ENCODE measurements at regions not wholly inside any gene's neighbourhood (a gene's known extent, or its start where the extent isn't known, plus 50 kb on each side); places are given as distances from the start of the nearest gene placed in this dataset.

- H3K27me3 ChIP-seq (ENCODE audit: control insufficient read depth in 3 of 3, insufficient read depth in 3 of 3, low read length in 2 of 3), result no peaks in the 10 kb centered on the region
- WGBS, 2 donors, result 78 to 85% methylated on average over 2 of the region's 2 CpGs
These were observed 706.4 kb downstream of the SORCS3 start for GRCh38 chr10:105347487-105347886.

GRCh38 chr10:105342606-105343005 is 701.5 kb downstream of the SORCS3 start:
- Histone ChIP-seq H3K27me3 (ENCODE audit: control insufficient read depth in 3 of 3, insufficient read depth in 3 of 3, low read length in 2 of 3) (no peaks in the 10 kb centered on the region), H3K9me3 (ENCODE audit: control insufficient read depth in 4 of 4, insufficient read depth in 3 of 4, low read length in 3 of 4) (peaks cover 0 to 3% (median 0%) of the 10 kb centered on the region in 4 donors), H3K9ac (ENCODE audit: insufficient read depth in 1 of 2, low read length in 2 of 2) (no peak overlapping the region), H3K4me1 (ENCODE audit: control insufficient read depth in 5 of 5, insufficient read depth in 5 of 5, low read length in 5 of 5) (no peaks in the 10 kb centered on the region), H3K4me3 (no peak overlapping the region), H3K36me3 (ENCODE audit: control insufficient read depth in 4 of 4, insufficient read depth in 4 of 4, low read length in 4 of 4) (no peaks in the 10 kb centered on the region), H3K27ac (ENCODE audit: low read depth in 1 of 2, low read length in 1 of 2) (no peak overlapping the region)
- TF ChIP-seq, protein P1, sequence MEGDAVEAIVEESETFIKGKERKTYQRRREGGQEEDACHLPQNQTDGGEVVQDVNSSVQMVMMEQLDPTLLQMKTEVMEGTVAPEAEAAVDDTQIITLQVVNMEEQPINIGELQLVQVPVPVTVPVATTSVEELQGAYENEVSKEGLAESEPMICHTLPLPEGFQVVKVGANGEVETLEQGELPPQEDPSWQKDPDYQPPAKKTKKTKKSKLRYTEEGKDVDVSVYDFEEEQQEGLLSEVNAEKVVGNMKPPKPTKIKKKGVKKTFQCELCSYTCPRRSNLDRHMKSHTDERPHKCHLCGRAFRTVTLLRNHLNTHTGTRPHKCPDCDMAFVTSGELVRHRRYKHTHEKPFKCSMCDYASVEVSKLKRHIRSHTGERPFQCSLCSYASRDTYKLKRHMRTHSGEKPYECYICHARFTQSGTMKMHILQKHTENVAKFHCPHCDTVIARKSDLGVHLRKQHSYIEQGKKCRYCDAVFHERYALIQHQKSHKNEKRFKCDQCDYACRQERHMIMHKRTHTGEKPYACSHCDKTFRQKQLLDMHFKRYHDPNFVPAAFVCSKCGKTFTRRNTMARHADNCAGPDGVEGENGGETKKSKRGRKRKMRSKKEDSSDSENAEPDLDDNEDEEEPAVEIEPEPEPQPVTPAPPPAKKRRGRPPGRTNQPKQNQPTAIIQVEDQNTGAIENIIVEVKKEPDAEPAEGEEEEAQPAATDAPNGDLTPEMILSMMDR (IDR thresholded peaks at IDR 0.05; ENCODE audit: control extremely low read depth, extremely low read depth), result no peak
- 44 to 81% methylated on average over 4 of the region's 4 CpGs for WGBS, 2 donors
- no peak for DNase-seq
- ATAC-seq (ENCODE audit: insufficient read depth, low FRiP score), result no peak

More at GRCh38 chr10:105347487-105347886, 706.4 kb downstream of the SORCS3 start:
- Histone ChIP-seq H3K4me3 (no peak overlapping the region), H3K27ac (ENCODE audit: low read depth in 1 of 2, low read length in 1 of 2) (no peak overlapping the region), H3K36me3 (ENCODE audit: control insufficient read depth in 4 of 4, insufficient read depth in 4 of 4, low read length in 4 of 4) (no peaks in the 10 kb centered on the region), H3K9me3 (ENCODE audit: control insufficient read depth in 4 of 4, insufficient read depth in 3 of 4, low read length in 3 of 4) (no peaks in the 10 kb centered on the region), H3K4me1 (ENCODE audit: control insufficient read depth in 5 of 5, insufficient read depth in 5 of 5, low read length in 5 of 5) (no peaks in the 10 kb centered on the region), H3K9ac (ENCODE audit: insufficient read depth in 1 of 2, low read length in 2 of 2) (no peak overlapping the region)
- ATAC-seq (ENCODE audit: insufficient read depth, low FRiP score) (no peak), DNase-seq (no peak)
- TF ChIP-seq, protein P1 (IDR thresholded peaks at IDR 0.05; ENCODE audit: control extremely low read depth, extremely low read depth), result no peak

- Histone ChIP-seq H3K9me3 (ENCODE audit: control insufficient read depth in 4 of 4, insufficient read depth in 3 of 4, low read length in 3 of 4) (peaks cover 0 to 3% (median 0%) of the 10 kb centered on the region in 4 donors), H3K4me3 (no peak overlapping the region), H3K27me3 (ENCODE audit: control insufficient read depth in 3 of 3, insufficient read depth in 3 of 3, low read length in 2 of 3) (no peaks in the 10 kb centered on the region), H3K27ac (ENCODE audit: low read depth in 1 of 2, low read length in 1 of 2) (no peak overlapping the region), H3K9ac (ENCODE audit: insufficient read depth in 1 of 2, low read length in 2 of 2) (no peak overlapping the region), H3K4me1 (ENCODE audit: control insufficient read depth in 5 of 5, insufficient read depth in 5 of 5, low read length in 5 of 5) (no peaks in the 10 kb centered on the region), H3K36me3 (ENCODE audit: control insufficient read depth in 4 of 4, insufficient read depth in 4 of 4, low read length in 4 of 4) (no peaks in the 10 kb centered on the region)
- ATAC-seq (ENCODE audit: insufficient read depth, low FRiP score) (no peak), DNase-seq (no peak)
- TF ChIP-seq, protein P1 (IDR thresholded peaks at IDR 0.05; ENCODE audit: control extremely low read depth, extremely low read depth), result no peak
- WGBS, 2 donors, result 58 to 75% methylated on average over 1 of the region's 1 CpG
These were observed 698.6 kb downstream of the SORCS3 start for GRCh38 chr10:105339669-105340068.

GRCh38 chr10:105328503-105329133 is 687.5 kb downstream of the SORCS3 start:
- ATAC-seq (ENCODE audit: insufficient read depth, low FRiP score), result no peak
- Histone ChIP-seq H3K27ac (ENCODE audit: low read depth in 1 of 2, low read length in 1 of 2) (no peak overlapping the region), H3K9me3 (ENCODE audit: control insufficient read depth in 4 of 4, insufficient read depth in 3 of 4, low read length in 3 of 4) (no peaks in the 10 kb centered on the region), H3K9ac (ENCODE audit: insufficient read depth in 1 of 2, low read length in 2 of 2) (no peak overlapping the region), H3K4me3 (no peak overlapping the region), H3K4me1 (ENCODE audit: control insufficient read depth in 5 of 5, insufficient read depth in 5 of 5, low read length in 5 of 5) (peaks cover 0 to 5% (median 0%) of the 10 kb centered on the region in 5 donors), H3K36me3 (ENCODE audit: control insufficient read depth in 4 of 4, insufficient read depth in 4 of 4, low read length in 4 of 4) (no peaks in the 10 kb centered on the region), H3K27me3 (ENCODE audit: control insufficient read depth in 3 of 3, insufficient read depth in 3 of 3, low read length in 2 of 3) (no peaks in the 10 kb centered on the region)
- TF ChIP-seq, protein P1 (IDR thresholded peaks at IDR 0.05; ENCODE audit: control extremely low read depth, extremely low read depth), result no peak
- 57 to 77% methylated on average over 1 of the region's 1 CpG for WGBS, 2 donors
- DNase-seq, result peak; percentile 17 to 90 (median 89)

Measured in lung (tissue), 11 donors.